HuH-7.5 (cell line): ENCODE measurements at regions not wholly inside any gene's neighbourhood (a gene's known extent, or its start where the extent isn't known, plus 50 kb on each side); places are given as distances from the start of the nearest gene placed in this dataset.
"Not testable (repeated sequence)": the region's sequence is repeated elsewhere in the genome, so short reads cannot be mapped to it uniquely, and the experiment has no call there.

Source experiments
- DNase-seq: peaks from one replicate; pipeline ENCODE4 v3.0.0; 2011; ENCODE audit warnings: low spot score

- DNase-seq: no peak
Measured at GRCh38 chr1:67530071-67530470, 99.9 kb upstream of the SERBP1 start.

DNA sequence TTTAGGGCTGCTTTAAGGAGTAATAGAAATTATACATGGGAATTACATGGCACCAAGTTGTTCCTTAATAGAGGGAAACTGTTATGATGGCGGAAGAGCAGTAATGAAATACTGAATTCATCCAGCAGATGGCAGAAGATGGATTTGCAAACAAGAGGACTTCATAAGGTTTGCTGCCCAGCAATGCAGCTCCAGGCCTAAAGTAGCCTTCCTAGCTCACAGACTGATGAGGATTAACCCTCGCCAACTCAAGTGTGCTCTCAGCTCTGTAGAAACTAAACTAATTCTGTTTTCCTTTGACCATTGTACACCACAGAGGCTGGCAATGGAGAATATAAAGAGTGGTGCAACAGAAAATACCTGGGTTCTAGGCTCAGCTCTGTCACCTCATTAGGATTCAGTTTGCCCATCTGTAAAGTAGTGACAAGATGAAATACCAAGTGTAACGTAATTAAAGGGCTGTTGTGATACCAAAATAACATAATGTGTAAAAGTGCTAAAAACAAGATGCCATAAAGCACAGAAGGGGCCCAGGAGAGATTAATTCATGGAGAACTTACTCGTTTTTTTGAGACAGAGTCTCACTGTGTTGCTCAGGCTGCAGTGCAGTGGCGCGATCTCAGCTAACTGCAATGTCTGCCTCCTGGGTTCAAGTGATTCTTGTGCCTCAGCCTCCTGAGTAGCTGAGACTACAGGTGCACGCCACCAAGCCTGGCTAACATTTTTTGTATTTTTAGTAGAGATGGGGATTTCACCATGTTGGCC, 102.4 kb upstream of the SERBP1 start:
- peak; percentile 62 for DNase-seq

DNA sequence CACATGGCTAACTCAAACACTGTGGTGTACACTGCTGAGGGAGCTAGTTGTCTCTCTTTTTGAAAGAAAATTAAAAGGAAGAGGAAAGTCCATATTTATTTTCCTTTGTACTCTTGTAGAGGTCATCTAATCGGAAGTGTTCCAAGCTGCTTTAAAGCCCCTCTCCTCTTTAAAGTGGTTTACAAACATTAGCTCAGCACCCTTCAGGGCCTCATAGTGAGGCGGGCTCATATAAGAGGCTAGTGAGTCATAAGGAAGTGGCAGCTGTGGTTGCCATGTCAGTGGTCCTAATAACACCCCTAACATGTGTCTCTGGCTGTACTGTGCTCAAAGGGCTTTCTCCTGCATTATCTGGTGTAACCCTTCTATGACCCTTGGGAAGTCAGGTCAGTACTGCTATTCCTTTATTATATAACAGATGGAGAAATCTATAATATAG, 104.4 kb upstream of the SERBP1 start:
- no peak for DNase-seq

DNA sequence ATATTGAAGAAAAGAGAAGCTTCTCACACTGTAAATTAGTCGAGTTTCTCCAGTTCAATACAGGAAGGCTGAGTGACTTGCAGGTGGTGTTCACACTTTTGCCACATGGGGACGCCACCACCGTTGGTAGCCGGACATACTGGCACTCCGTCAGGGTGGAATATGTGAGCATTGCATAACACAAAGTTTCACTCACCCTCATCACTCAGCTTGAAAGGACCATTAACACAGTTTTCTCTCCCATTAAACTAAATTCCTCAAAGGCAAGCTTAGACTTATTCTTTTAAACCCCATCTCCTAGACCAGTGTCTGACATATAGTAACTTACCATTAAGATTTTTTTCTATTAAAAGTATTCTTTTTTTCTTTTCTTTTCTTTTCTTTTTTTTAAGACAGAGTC, 105.3 kb upstream of the SERBP1 start:
- DNase-seq: peak; percentile 48

DNA sequence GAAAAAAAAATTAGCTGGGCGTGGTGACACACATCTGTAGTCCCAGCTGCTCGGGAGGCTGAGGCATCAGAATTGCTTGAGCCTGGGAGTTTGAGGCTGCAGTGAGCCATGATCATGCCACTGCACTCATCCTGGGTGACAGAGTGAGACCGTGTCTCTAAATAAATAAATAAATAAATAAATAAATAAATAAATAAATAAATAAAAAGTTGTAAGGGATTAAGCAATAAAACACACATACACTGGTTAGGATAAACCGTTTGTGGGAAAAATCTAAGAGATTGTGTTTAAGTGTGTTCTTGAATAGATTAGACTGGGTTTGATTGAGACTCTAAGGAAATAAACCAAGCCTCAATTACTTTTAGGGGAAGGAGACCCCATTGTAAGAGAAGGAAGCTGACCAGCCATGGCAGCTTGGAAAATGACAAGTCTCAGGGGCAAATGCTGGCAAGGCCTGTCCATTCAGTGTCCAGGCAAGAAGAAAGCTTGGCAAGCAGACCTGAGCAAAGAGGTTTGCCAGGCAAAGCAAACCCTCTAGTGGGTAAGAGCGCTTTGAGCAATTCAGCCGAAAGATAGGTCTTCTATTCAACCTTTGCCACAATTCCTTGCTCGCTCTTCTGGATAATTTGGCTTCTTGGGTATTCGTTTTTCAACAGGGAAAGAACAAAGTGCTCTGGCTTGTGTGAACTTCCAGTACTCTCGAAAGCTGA, 106.9 kb upstream of the SERBP1 start:
- DNase-seq: no peak

GRCh38 chr1:67537667-67538018, 107.4 kb upstream of the SERBP1 start:
- DNase-seq: no peak

DNA sequence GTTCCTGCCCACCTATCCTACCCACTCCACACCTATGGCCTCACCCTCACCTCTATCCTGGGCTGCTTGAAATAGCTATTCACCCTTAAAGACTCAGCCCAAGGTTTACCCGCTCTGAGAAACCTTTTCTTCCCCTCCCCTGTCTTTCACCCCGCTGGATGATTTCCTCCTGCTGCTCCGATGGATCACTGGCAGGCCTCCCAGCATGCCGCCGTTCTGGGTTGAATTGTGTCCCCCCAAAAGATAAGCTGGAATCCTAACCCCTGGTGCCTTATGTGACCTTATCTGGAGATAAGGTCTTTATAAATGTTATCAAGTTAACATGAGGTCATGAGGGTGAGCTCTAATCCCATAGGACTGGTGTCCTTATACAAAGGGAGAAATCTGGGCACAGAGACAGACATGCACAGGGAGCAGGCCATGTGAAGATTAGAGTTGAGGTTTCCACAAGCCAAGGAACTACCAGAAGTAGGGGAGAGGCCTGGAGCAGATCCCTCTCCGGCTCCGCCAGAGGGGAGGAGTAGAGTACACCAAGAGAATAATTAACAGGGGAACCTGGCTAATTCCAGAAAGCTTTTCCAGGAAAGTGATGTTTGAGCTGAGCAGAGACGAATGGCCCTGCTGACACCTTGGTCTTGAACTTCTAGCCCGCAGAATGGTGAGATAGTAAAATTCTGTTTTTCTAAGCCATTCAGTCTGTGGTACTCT, 110.0 kb upstream of the SERBP1 start:
- no peak for DNase-seq

- no peak for DNase-seq
Measured at GRCh38 chr1:67540733-67541125, 110.5 kb upstream of the SERBP1 start.

- no peak for DNase-seq
Measured at GRCh38 chr1:67542747-67543146, 112.5 kb upstream of the SERBP1 start.

- DNase-seq: no peak
Measured at GRCh38 chr1:67544921-67545320, 114.7 kb upstream of the SERBP1 start.

GRCh38 chr1:67545364-67545763, 115.2 kb upstream of the SERBP1 start:
- DNase-seq: no peak

DNA sequence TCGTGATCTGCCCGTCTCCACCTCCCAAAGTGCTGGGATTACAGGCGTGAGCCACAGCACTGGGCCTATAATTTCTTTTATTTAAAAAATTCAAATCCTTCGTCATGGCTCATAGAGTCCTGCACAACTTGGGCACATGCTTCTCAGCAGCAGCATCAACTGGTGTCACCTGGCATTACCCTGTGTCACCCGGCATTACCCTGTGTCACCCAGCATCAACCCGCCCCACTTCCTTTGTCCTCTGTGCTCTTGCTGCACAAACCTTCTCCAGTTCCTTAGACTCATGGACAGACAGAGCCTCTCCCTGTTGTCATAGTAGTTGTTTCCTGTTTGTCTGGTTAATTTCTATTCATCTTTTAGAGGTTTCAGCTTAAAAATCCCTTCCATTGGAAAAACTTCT, 121.2 kb upstream of the SERBP1 start:
- DNase-seq: no peak

- DNase-seq: no peak
Measured at GRCh38 chr1:67552336-67552759, 122.1 kb upstream of the SERBP1 start.

DNA sequence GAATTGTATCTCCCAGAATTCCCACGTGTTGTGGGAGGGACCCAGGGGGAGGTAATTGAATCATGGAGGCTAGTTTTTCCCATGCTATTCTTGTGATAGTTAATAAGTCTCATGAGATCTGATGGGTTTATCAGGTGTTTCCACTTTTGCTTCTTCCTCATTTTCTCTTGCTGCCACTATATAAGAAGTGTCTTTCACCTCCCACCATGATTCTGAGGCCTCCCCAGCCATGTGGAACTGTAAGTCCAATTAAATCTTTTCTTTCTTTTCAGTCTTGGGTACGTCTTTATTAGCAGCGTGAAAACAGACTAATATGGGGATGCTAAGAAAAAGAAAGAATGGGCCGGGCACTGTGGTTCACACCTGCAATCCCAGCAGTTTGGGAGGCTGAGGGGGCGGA, 124.0 kb upstream of the SERBP1 start:
- DNase-seq: not testable (repeated sequence)

- DNase-seq: no peak
Measured at GRCh38 chr1:67555461-67556296, 125.5 kb upstream of the SERBP1 start.

DNA sequence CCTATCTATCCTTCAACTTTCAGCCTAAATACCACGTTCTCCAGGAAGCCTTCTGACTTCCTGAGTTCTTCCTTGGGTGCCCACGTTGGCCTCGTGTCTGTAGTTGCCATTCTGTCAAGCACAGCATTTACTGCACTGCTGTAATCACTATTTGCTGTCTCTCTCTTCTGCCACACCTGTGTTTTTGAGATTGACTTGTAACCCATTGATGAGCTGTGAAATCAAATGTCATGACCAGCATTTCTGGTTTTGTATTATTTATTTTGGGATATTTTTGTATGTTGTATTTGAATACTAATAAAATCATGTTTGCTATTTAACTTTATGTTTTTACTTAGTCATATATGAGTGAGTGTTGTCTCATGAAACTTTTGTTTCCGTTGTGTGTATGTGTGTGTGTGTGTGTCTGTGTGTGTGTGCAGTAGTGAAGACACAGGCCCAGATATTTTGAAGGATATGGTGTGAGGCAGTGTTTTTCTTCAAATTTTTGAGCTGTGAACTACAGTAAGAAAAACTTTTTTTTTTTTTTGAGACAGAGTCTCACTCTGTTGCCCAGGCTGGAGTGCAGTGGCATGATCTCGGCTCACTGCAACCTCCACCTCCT, 126.2 kb upstream of the SERBP1 start:
- no peak for DNase-seq

DNA sequence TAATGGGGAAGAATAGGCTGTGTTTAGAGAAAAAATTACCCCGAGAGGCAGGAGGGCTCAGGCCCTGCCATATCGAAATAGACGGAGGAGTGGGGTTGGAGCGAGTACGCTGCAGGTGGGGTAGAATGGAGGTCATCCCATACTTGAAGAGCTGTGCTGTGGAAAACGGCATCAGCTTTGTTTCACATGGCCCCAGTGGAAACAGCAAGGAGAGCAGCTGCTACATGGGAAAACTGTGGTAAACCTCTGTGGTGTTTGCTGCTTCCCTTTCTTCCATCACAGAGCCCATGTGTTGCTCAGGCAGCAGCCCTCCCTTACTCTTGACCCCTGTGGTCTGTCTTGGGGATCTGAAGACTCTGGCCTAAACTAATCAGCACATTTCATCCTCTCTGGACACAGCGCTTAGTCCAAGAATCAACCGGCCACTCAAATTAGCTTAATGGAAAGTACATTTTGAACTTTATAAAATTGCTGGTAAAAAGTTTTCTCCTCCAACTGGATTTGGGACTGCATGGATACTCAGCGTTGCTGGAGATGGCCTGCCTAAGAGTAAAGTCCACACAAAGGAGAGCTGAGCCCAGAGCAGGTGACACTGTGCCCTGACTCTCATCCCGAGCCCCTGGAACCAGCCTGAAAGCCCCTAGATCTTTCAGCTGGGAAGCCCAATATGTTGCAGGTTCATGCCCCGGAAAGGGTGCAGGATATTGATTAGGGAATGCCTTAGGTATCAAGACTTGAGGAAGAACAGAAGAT, 127.1 kb upstream of the GADD45A start:
- DNase-seq: no peak

GRCh38 chr1:67558449-67559193, 126.4 kb upstream of the GADD45A start:
- no peak for DNase-seq

DNA sequence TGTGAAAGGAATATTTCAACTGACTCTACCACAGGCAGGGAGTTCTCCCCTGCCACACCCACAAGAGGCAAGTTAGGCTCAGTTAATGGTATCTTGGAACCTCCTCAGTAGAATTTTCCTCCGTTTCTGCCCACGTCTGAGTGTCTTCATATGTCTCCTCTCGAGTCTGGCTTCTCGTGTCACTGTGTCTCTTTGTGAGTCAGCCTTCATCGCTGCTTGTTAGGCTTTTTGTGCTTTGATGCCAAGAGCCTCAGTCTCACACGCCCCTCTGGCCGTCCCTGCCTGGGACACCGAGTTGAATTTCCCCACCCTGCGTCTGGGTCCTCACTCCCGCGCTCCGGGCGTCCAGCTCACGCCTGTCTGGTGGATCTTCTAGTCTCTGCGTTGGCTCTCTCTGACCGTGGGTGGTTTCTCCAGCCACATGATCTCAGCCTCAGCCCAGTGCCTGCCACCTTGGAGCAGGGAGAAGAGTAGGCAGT, 125.7 kb upstream of the GADD45A start:
- DNase-seq: no peak
